Ascending aorta (tissue), 2 donors: ENCODE measurements at regions not wholly inside any gene's neighbourhood (a gene's known extent, or its start where the extent isn't known, plus 50 kb on each side); places are given as distances from the start of the nearest gene placed in this dataset.

Experiments used
- DNase-seq, 2 donors: peaks; one replicate each; pipeline ENCODE4 v3.0.0-alpha.2; 2019; ENCODE audit warnings: low spot score in 2 of 2
- H3K27ac ChIP-seq, 2 donors: fragments of 200-600 bp; sonication (generic); one replicate each; pipeline ENCODE4 v1.5.1; 2016 to 2017; ENCODE audit warnings: mild to moderate bottlenecking in 1 of 2
- H3K27me3 ChIP-seq: fragments of 200-600 bp; sonication (generic); one replicate; pipeline ENCODE4 v1.5.1; 2017
- H3K36me3 ChIP-seq, 2 donors: fragments of 200-600 bp; sonication (generic); one replicate each; pipeline ENCODE4 v1.5.1; 2016
- H3K4me1 ChIP-seq, 2 donors: fragments of 200-600 bp; sonication (generic); one replicate each; pipeline ENCODE4 v1.5.1; 2016 to 2017; ENCODE audit warnings: mild to moderate bottlenecking in 1 of 2
- H3K4me3 ChIP-seq, 2 donors: fragments of 200-600 bp; sonication (generic); one replicate each; pipeline ENCODE4 v1.5.1; 2016 to 2017; ENCODE audit warnings: mild to moderate bottlenecking in 1 of 2
- H3K9me3 ChIP-seq, 2 donors: fragments of 200-600 bp; sonication (generic); one replicate each; pipeline ENCODE4 v1.5.1; 2016
- CTCF ChIP-seq, 3 experiments: fragments of 200-600 bp in 2 of 3; fragments of 450-650 bp in 1 of 3; sonication (generic) in 2 of 3; IDR thresholded peaks; one replicate each; pipeline ENCODE4 v1.5.1; 2016 to 2019; ENCODE audit warnings: antibody characterized with exemption in 3 of 3, mild to moderate bottlenecking in 1 of 3, moderate library complexity in 1 of 3
- intact Hi-C: fragments of 100-400 bp; cut with DNase I; formaldehyde crosslinking; loops from one replicate; pipeline ENCODE4 v1.15.1; 2023

DNA sequence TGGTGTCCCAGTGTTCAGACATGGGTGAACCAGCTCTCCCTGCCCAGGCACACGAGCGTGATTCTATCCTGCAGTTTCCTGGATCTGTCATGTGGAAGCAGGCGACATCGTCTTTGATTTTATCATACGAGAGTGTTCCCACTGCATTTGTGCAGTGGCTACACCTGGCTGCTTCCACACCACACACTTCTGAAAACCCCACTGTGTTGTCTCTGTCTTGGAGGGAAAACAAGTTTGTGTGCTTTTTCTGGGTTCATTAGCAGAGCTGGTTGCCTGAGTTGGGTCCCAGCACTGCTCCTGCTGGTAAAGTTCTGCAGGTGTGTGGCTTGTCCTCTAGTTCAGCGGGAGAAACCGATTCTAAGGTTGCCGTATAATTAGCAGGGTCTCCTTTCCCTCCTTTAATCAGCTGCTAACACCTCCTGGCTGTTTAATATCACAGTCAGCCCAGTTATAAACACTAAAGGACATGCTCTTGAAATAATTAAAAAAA, 58.5 kb upstream of the TWIST2 start:
- TF ChIP-seq CTCF (IDR thresholded peaks at IDR 0.05): no peak

GRCh38 chr2:238790126-238790832, 57.6 kb upstream of the TWIST2 start:
- DNase-seq: no peak
- intact Hi-C loops: no loop called here
- Histone ChIP-seq H3K27me3 (no peaks in the 10 kb centered on the region), H3K4me1 (no peaks in the 10 kb centered on the region), H3K27ac (no peak overlapping the region), H3K9me3 (no peaks in the 10 kb centered on the region), H3K4me3 (no peak overlapping the region), H3K36me3 (no peaks in the 10 kb centered on the region)
- TF ChIP-seq CTCF (IDR thresholded peaks at IDR 0.05): no peak

More for the DNA sequence above, 58.5 kb upstream of the TWIST2 start:
- no peak for DNase-seq
- no peak overlapping the region for H3K27ac ChIP-seq
- H3K27me3 ChIP-seq: no peaks in the 10 kb centered on the region
- H3K4me1 ChIP-seq: no peaks in the 10 kb centered on the region
- no peaks in the 10 kb centered on the region for H3K36me3 ChIP-seq
- H3K9me3 ChIP-seq: no peaks in the 10 kb centered on the region
- H3K4me3 ChIP-seq: no peak overlapping the region
- intact Hi-C loops: loop anchor here (5.0 kb wide), 1 partner anchor 187 kb away; no protein-coding TSS in a partner anchor

DNA sequence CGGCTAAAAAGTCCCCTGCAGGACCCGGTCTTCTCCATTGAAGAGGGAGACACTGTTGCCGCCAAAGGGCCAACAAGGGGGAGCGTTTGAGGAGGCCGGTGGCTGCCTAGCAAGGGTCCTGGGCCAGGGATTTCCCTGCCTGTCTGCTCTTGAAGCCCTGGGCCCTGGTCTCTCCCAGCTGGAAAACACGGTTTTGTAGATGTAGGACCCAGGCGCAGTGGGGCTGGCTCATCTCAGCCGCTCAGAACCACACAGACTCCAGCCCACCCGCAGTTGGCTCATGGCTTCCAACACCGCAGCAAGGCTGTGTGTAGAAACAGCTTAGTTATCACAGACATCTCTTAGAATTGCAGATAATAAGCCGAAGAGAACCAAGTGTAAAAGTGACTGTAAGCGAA, 57.1 kb upstream of the TWIST2 start:
- peak overlapping the region; percentile 32 to 59 for H3K4me3 ChIP-seq
- intact Hi-C loops: no loop called here
- no peak overlapping the region for H3K27ac ChIP-seq
- no peaks in the 10 kb centered on the region for H3K36me3 ChIP-seq
- H3K4me1 ChIP-seq: no peaks in the 10 kb centered on the region
- H3K27me3 ChIP-seq: no peaks in the 10 kb centered on the region
- no peak for DNase-seq
- no peaks in the 10 kb centered on the region for H3K9me3 ChIP-seq
- TF ChIP-seq CTCF (IDR thresholded peaks at IDR 0.05): no peak

DNA sequence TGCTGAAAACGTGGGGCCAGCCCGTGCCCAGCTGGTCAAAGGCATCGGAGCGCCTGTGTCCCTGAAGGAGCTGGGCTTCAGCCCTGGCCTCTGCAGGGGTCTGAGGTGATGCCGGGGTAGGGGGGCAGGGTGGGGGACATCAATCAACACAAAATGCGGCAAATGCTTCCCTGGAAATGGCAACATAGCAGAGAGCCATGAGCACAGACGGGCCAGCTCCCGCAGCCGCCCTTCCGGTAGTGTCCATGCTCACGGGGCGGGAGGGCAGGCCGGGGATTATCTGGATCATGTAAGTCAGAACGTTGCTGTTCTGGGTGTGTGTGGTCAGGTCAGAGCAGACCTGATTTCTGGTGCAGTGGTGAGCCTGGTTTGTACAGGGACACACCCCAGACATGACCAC, 56.5 kb upstream of the TWIST2 start:
- intact Hi-C loops: no loop called here

GRCh38 chr2:238793306-238793705, 54.6 kb upstream of the TWIST2 start:
- no peaks in the 10 kb centered on the region for H3K4me1 ChIP-seq
- TF ChIP-seq CTCF (IDR thresholded peaks at IDR 0.05): no peak
- H3K9me3 ChIP-seq: no peaks in the 10 kb centered on the region
- DNase-seq: no peak
- H3K27ac ChIP-seq: no peak overlapping the region
- no peaks in the 10 kb centered on the region for H3K27me3 ChIP-seq
- no peak overlapping the region for H3K4me3 ChIP-seq
- no peaks in the 10 kb centered on the region for H3K36me3 ChIP-seq
- intact Hi-C loops: no loop called here

More for the DNA sequence above, 56.5 kb upstream of the TWIST2 start:
- TF ChIP-seq CTCF (IDR thresholded peaks at IDR 0.05): no peak
- Histone ChIP-seq H3K4me3 (peak overlapping the region; percentile 32 to 59), H3K27ac (no peak overlapping the region), H3K27me3 (no peaks in the 10 kb centered on the region), H3K36me3 (no peaks in the 10 kb centered on the region), H3K9me3 (no peaks in the 10 kb centered on the region), H3K4me1 (no peaks in the 10 kb centered on the region)
- no peak for DNase-seq
